Trophoblast cell (in vitro differentiated cells and primary cell): ENCODE measurements at regions not wholly inside any gene's neighbourhood (a gene's known extent, or its start where the extent isn't known, plus 50 kb on each side); places are given as distances from the start of the nearest gene placed in this dataset.

Experiments used
- DNase-seq, 2 donors: peaks; one replicate each; pipeline ENCODE4 v3.0.0-alpha.2; 2016
- H2AFZ ChIP-seq: 2 replicates; pipeline ENCODE4 v1.6.1; 2013; ENCODE audit warnings: low read length, moderate library complexity, mild to moderate bottlenecking; ENCODE audit not compliant: insufficient read depth, poor library complexity
- H2AK5ac ChIP-seq: 2 replicates; pipeline ENCODE4 v1.6.1; 2013; ENCODE audit warnings: mild to moderate bottlenecking, low read length
- H2BK120ac ChIP-seq: 2 replicates; pipeline ENCODE4 v1.6.1; 2013; ENCODE audit warnings: low read length, mild to moderate bottlenecking, moderate library complexity; ENCODE audit not compliant: insufficient read depth, poor library complexity
- H2BK12ac ChIP-seq: 2 replicates; pipeline ENCODE4 v1.6.1; 2013; ENCODE audit warnings: mild to moderate bottlenecking, low read length, moderate library complexity
- H2BK5ac ChIP-seq: 2 replicates; pipeline ENCODE4 v1.6.1; 2013; ENCODE audit warnings: low read length, low read depth, moderate library complexity, mild to moderate bottlenecking; ENCODE audit not compliant: poor library complexity
- H3K14ac ChIP-seq: 2 replicates; pipeline ENCODE4 v1.6.1; 2013; ENCODE audit warnings: mild to moderate bottlenecking, low read length
- H3K18ac ChIP-seq: 2 replicates; pipeline ENCODE4 v1.6.1; 2013; ENCODE audit warnings: mild to moderate bottlenecking, low read length
- H3K23ac ChIP-seq: 2 replicates; pipeline ENCODE4 v1.6.1; 2013; ENCODE audit warnings: low read length
- H3K27ac ChIP-seq: 2 replicates; pipeline ENCODE4 v1.5.1; 2013; ENCODE audit warnings: low read depth, mild to moderate bottlenecking, inconsistent platforms, low read length, moderate library complexity
- H3K27me3 ChIP-seq: 2 replicates; pipeline ENCODE4 v1.6.1; 2013; ENCODE audit warnings: inconsistent platforms, mild to moderate bottlenecking, low read length, moderate library complexity; ENCODE audit not compliant: insufficient read depth
- H3K36me3 ChIP-seq, 2 experiments: 1 replicate in 1 of 2; 2 replicates in 1 of 2; pipeline ENCODE4 v1.6.1; 2013; ENCODE audit warnings: low read length in 2 of 2, mild to moderate bottlenecking in 2 of 2, moderate library complexity in 1 of 2; ENCODE audit not compliant: insufficient read depth in 2 of 2, control insufficient read depth in 1 of 2
- H3K4ac ChIP-seq: 2 replicates; pipeline ENCODE4 v1.6.1; 2013; ENCODE audit warnings: low read depth, mild to moderate bottlenecking, low read length, moderate library complexity
- H3K4me1 ChIP-seq, 2 experiments: 1 replicate in 1 of 2; 2 replicates in 1 of 2; pipeline ENCODE4 v1.6.1; 2013; ENCODE audit warnings: low read length in 2 of 2, mild to moderate bottlenecking in 2 of 2, moderate library complexity in 1 of 2; ENCODE audit not compliant: insufficient read depth in 2 of 2, control insufficient read depth in 1 of 2
- H3K4me2 ChIP-seq: 2 replicates; pipeline ENCODE4 v1.6.1; 2013; ENCODE audit warnings: inconsistent platforms, mild to moderate bottlenecking, low read length, moderate library complexity
- H3K4me3 ChIP-seq: 2 replicates; pipeline ENCODE4 v1.5.1; 2013; ENCODE audit warnings: mild to moderate bottlenecking, low read depth, low read length, inconsistent platforms
- H3K79me1 ChIP-seq: one replicate; pipeline ENCODE4 v1.6.1; 2013; ENCODE audit warnings: low read length
- H3K79me2 ChIP-seq: 2 replicates; pipeline ENCODE4 v1.6.1; 2013; ENCODE audit warnings: low read length, mild to moderate bottlenecking; ENCODE audit not compliant: control insufficient read depth, insufficient read depth, poor library complexity
- H3K9ac ChIP-seq: 2 replicates; pipeline ENCODE4 v1.6.1; 2013; ENCODE audit warnings: mild to moderate bottlenecking, low read length
- H3K9me3 ChIP-seq: 2 replicates; pipeline ENCODE4 v1.6.1; 2013; ENCODE audit warnings: low read depth, mild to moderate bottlenecking, control low read depth, inconsistent platforms, low read length; ENCODE audit not compliant: insufficient read depth
- H4K12ac ChIP-seq: 2 replicates; pipeline ENCODE4 v1.6.1; 2013; ENCODE audit warnings: low read depth, mild to moderate bottlenecking, low read length, moderate library complexity
- H4K8ac ChIP-seq: 2 replicates; pipeline ENCODE4 v1.6.1; 2013; ENCODE audit warnings: low read depth, mild to moderate bottlenecking, low read length, moderate library complexity
- H4K91ac ChIP-seq: one replicate; pipeline ENCODE4 v1.6.1; 2013; ENCODE audit warnings: low read depth, mild to moderate bottlenecking, low read length, moderate library complexity
- WGBS: extraction: QIAGEN DNeasy Blood & Tissue Kit; methylation state at CpG from one replicate; pipeline ENCODE4 v1.1.7; 2013; ENCODE audit warnings: missing lambda C conversion rate; ENCODE audit not compliant: insufficient read length, insufficient coverage; ENCODE audit errors: extremely low coverage; 5-methylcytosine and 5-hydroxymethylcytosine counted together

GRCh38 chr10:127797339-127797738, 60.4 kb downstream of the FOXI2 start:
- WGBS: 100% methylated on average over 1 of the region's 1 CpG

GRCh38 chr10:127798111-127798510, 61.1 kb downstream of the FOXI2 start:
- no peak overlapping the region for H3K14ac ChIP-seq
- DNase-seq: no peak
- no peak overlapping the region for H3K18ac ChIP-seq
- no peak overlapping the region for H3K9ac ChIP-seq
- H2BK5ac ChIP-seq: no peak overlapping the region
- no peak overlapping the region for H3K27ac ChIP-seq
- H3K79me2 ChIP-seq: no peaks in the 10 kb centered on the region
- H3K4me3 ChIP-seq: no peak overlapping the region
- no peaks in the 10 kb centered on the region for H3K79me1 ChIP-seq
- H2AFZ ChIP-seq: no peak overlapping the region
- no peak overlapping the region for H2AK5ac ChIP-seq
- no peak overlapping the region for H4K12ac ChIP-seq
- no peaks in the 10 kb centered on the region for H3K27me3 ChIP-seq
- H3K9me3 ChIP-seq: peaks cover 8% of the 10 kb centered on the region
- no peaks in the 10 kb centered on the region for H3K36me3 ChIP-seq
- H2BK12ac ChIP-seq: no peak overlapping the region
- no peak overlapping the region for H2BK120ac ChIP-seq
- H3K4me1 ChIP-seq: no peaks in the 10 kb centered on the region
- no peak overlapping the region for H3K4ac ChIP-seq
- no peak overlapping the region for H3K4me2 ChIP-seq
- no peak overlapping the region for H4K91ac ChIP-seq
- H4K8ac ChIP-seq: no peak overlapping the region
- no peak overlapping the region for H3K23ac ChIP-seq
- WGBS: no CpG with 5 or more reads among the region's 6 CpGs

More at GRCh38 chr10:127797339-127797738, 60.4 kb downstream of the FOXI2 start:
- Histone ChIP-seq H3K18ac (no peak overlapping the region), H4K91ac (no peak overlapping the region), H2BK120ac (no peak overlapping the region), H3K27me3 (no peaks in the 10 kb centered on the region), H4K8ac (no peak overlapping the region), H3K79me2 (no peaks in the 10 kb centered on the region), H4K12ac (no peak overlapping the region), H2BK12ac (no peak overlapping the region), H2AK5ac (no peak overlapping the region), H2AFZ (no peak overlapping the region), H3K23ac (no peak overlapping the region), H3K36me3 (no peaks in the 10 kb centered on the region), H3K79me1 (no peaks in the 10 kb centered on the region), H3K4me3 (peak overlapping the region; percentile 26), H3K9me3 (peaks cover 8% of the 10 kb centered on the region), H3K4me2 (no peak overlapping the region), H3K9ac (no peak overlapping the region), H2BK5ac (no peak overlapping the region), H3K27ac (no peak overlapping the region), H3K4ac (no peak overlapping the region), H3K4me1 (no peaks in the 10 kb centered on the region), H3K14ac (no peak overlapping the region)
- DNase-seq: no peak

DNA sequence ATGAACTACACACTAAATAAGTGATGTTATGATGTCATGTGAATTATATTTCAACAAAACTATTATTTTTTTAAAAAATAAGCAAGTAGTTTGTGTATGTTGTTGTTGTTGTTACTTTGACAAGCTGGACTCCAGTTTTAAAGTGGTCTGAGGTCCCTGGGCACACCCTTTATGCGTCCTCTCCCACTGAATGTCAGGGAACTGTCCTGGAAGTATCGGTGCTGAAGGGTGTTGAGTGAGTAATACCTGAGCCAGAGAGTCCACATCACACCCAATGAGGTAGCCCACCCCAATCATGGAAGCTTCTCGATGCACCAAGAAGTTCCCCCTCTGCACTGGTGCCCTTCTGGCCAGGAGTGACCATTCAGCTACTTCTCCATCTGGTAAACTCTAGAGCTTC, 64.3 kb downstream of the FOXI2 start:
- Histone ChIP-seq H2AK5ac (no peak overlapping the region), H3K79me2 (no peaks in the 10 kb centered on the region), H3K18ac (no peak overlapping the region), H2AFZ (no peak overlapping the region), H3K9ac (no peak overlapping the region), H4K91ac (no peak overlapping the region), H3K27me3 (no peaks in the 10 kb centered on the region), H2BK120ac (no peak overlapping the region), H3K4me1 (no peaks in the 10 kb centered on the region), H3K4me3 (no peak overlapping the region), H2BK12ac (no peak overlapping the region), H3K4me2 (no peak overlapping the region), H4K8ac (no peak overlapping the region), H3K14ac (no peak overlapping the region), H3K36me3 (no peaks in the 10 kb centered on the region), H3K23ac (no peak overlapping the region), H2BK5ac (no peak overlapping the region), H3K27ac (no peak overlapping the region), H3K9me3 (peaks cover 8% of the 10 kb centered on the region), H3K4ac (no peak overlapping the region), H3K79me1 (no peaks in the 10 kb centered on the region), H4K12ac (no peak overlapping the region)
- DNase-seq: no peak
- no CpG with 5 or more reads among the region's 3 CpGs for WGBS

- Histone ChIP-seq H3K4me2 (no peak overlapping the region), H4K91ac (no peak overlapping the region), H3K27me3 (no peaks in the 10 kb centered on the region), H3K4ac (no peak overlapping the region), H4K12ac (no peak overlapping the region), H3K36me3 (no peaks in the 10 kb centered on the region), H3K9ac (no peak overlapping the region), H3K4me3 (no peak overlapping the region), H3K23ac (no peak overlapping the region), H2AK5ac (no peak overlapping the region), H2BK5ac (no peak overlapping the region), H3K79me1 (no peaks in the 10 kb centered on the region), H3K79me2 (no peaks in the 10 kb centered on the region), H4K8ac (no peak overlapping the region), H2AFZ (no peak overlapping the region), H3K18ac (no peak overlapping the region), H2BK12ac (no peak overlapping the region), H3K4me1 (no peaks in the 10 kb centered on the region), H2BK120ac (no peak overlapping the region), H3K9me3 (peaks cover 2% of the 10 kb centered on the region), H3K27ac (no peak overlapping the region), H3K14ac (no peak overlapping the region)
- whole genome bisulfite sequencing: no CpG with 5 or more reads among the region's 6 CpGs
- peak; percentile 89 to 98 for DNase-seq
These were observed 65.6 kb downstream of the FOXI2 start for GRCh38 chr10:127802531-127803095.
